LoVo (cell line): ENCODE measurements at regions not wholly inside any gene's neighbourhood (a gene's known extent, or its start where the extent isn't known, plus 50 kb on each side); places are given as distances from the start of the nearest gene placed in this dataset.
"Not testable (repeated sequence)": the region's sequence is repeated elsewhere in the genome, so short reads cannot be mapped to it uniquely, and the experiment has no call there.

ENCODE experiments used
- DNase-seq: peaks from one replicate; pipeline ENCODE4 v3.0.0-alpha.2; 2016; ENCODE audit warnings: low spot score

DNA sequence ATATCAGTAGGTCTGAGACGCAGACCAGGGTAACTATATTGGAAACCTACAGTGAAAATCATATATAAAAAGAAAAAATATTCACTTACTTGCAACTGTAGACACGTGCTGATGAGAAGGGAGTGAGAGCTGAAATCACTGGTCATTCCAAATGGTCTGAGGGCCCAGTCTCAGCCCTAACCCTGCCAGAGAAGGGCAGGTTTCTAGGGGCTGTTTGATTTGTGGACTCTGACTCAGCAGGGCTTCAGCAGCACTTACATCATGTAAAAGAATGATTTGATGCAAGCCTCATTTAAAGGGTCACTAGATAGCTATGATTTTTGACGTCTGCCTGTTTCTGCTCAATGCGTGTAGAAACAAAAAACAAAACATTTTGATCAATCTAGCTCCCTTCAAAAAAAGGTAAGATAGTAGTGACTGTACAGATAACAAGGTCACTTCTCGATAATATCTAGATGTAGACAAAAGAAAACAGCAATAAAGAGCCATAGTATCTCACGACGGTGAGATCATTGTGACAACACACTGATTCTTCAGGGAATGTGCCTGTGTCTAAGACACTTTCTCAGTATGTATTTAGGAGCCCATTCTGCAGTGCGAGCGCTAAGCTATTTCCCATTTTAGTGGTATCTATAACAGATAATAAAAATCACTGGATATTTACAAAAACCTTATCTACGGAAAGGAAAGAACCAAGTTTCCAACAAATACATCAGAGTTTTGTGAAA lies 307.2 kb downstream of the HIVEP2 start:
- DNase-seq, result no peak

DNA sequence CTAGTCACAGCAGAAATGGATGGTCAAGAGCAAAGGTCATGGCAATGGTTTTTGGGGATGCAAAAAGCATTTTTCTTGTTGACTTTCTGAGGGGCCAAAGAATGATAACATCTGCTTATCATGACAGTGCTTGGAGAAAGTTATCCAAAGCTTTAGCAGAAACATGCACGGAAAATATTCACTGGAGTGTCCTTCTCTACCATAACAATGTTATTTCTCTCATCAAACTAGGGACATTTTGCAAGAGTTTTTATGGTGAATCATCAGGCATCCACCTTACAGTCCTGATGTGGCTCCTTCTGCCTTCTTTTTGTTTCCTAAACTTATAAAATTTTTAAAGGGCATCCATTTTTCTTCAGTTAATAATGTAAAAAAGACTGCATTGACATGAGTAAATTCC lies 302.3 kb downstream of the HIVEP2 start:
- DNase-seq, result no peak

DNA sequence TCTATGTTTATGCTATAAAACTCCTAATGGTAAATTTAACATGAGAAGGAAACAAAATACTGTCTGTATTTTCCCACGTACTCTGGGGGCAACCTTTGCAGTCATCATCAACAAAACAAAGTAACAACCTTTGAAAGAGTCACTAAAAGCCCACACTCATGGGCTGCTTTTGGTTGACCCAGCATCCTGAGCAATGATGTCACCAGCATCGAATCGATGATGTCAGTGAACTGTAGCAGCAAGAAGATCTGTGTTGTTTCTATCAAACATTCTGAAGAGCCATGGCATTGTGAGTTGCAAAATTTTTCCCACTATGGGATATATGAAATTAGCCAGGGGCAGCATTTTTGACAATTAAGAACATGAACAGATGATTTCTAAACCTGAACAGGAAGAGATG lies 300.1 kb downstream of the HIVEP2 start:
- no peak for DNase-seq

DNA sequence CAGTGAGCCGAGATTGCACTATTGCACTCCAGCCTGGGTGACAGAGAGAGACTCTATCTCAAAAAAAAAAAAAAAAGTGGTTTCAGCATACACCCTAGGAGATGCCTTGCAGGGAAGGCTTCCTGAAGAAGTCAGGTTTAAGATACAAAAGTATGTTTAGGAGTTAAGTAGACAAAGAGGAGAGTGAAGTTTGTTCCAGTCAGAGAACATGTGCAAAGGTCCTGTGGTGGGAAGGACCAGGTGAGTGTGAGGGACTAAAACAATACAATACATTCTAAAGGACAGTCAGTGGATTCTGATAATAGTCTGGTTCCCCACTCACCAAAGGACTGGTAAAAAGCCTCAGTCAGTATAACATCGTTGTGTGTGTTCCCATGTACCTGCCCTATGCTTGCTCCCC lies 299.3 kb downstream of the HIVEP2 start:
- DNase-seq, result no peak

DNA sequence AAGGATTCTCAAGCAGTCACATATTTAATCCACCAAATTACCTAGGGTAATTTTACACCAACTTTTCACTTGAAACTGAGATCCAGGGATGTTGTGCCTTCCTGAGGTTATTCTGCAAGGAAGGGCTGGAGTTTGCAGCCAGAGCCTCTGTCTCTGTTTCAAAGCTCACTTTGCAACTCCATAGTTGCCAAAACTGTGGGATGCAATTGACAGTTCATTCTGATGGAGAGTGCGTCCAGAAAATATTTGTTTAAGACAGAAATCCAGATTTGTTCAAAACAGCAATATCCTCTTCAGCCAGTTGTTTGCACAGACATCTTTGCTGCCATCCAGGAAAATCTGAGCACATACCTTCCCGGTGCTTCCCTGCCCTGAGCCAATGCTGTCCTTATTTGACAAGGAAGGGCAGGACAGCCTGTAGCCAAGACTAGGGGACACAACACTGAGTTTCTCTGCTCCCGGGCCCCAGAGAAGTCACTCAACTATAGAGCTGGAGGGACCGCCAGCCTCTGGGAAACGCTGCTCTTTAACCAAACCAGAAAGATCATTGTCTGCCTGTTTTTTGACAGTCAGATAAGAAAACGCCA lies 297.4 kb downstream of the HIVEP2 start:
- DNase-seq, result no peak

DNA sequence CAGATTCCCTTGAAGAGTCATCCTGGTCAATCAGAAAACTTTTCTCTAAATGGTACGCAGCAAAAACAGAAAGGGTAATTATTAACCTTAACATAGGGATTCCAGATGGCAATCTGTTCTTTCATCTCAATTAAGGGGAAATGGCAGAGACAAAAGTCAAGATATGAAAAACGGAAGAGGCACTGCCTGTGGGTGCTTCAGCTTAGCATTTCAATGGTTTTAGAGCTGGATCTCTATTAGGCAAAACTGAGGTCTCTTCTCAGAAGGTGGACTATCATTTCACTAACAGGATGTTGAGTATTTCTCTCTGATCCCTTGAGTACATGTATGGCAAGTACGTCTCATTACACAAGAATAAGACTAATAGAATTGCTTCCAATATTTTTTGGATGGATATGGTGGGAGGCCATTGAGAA lies 296.9 kb downstream of the HIVEP2 start:
- DNase-seq, result peak; percentile 9

DNA sequence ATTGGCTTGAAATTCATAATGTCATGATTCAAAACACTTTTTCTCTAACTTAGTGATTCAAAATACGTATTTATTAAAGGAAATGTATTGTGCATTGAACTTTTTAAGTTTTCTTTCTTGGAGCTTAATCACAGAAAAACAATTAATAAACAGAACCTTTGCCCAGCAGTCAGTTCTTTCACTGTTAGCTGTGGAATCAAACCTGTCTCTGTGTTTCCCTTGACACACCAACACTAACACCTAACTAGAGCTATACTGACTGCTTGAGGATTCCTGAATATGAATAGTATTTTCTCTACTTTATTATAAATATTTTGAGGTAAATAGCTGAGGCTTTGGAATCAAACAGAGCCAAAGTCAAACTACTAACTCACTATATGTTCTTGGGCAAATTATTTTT lies 296.4 kb downstream of the HIVEP2 start:
- no peak for DNase-seq

DNA sequence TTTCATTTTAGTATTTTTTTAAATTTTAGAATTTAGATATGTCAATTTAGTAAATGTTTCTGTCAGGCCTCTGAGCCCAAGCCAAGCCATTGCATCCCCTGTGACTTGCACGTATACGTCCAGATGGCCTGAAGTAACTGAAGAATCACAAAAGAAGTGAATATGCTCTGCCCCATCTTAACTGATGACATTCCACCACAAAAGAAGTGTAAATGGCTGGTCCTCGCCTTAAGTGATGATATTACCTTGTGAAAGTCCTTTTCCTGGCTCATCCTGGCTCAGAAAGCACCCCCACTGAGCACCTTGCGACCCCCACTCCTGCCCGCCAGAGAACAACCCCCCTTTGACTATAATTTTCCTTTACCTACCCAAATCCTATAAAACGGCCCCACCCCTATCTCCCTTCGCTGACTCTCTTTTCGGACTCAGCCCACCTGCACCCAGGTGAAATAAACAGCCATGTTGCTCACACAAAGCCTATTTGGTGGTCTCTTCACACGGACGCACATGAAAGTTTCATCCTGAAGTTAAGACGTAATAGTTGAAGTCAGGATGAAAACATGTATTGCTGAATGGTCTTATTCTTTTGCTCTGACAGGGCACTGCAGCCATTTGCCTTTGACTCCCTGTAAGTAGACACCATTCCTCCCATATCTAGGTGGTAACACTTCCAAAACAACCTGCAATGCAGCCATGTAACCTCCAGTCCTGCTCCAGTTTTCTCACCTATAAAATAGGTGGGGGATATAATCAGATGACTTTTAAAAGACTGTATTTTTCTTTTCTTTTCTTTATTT lies 295.3 kb downstream of the HIVEP2 start:
- not testable (repeated sequence) for DNase-seq

DNA sequence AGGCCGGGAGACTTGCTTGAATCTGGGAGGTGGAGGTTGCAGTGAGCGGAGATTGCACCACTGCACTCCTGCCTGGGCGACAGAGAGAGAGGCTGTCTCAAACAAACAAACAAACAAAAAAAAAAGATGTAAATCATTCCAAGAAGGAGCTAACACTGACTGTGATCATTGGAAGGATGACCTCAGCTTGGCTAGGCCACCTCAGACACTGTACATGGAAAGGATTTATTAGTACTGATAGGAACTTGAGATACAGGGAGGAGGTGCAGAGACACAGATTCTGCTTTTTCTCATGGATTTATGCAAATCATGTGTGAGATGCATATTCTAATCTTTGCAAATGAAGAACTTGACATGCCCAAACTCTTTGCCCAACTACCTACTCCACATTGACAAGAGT lies 293.6 kb downstream of the HIVEP2 start:
- DNase-seq, result no peak

DNA sequence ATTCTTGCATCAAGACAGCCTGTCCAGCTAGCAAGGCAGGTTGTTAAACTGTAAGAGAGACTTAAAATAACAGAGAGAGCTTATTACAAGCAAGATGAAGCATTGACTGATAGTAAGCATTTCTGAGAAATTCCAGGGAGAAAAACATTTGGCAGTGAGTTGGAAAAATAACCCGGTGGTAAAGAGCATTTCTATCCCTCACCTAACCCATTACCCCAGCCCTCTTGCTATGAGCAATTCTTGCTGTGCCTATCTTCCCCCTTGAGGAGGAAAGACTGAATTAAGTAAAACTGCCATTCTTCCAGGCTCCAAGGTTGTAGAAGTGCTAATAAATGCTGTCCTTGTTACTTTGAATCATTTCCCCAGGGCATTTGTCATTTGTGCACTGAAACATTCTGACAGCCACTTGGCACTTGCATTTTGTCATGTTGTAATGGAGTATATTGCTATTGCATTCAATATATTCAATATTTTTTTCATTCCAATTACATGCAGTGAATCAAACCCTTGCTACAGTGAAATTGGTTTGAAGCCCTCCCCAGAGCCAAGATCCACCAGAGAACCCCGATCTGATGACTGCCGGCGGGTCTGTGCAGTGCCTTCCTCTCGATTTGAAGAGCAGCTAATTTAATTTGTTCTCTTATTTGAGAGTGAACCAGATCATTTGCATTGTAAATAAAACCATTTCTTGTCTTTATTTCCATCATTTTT lies 291.1 kb downstream of the HIVEP2 start:
- DNase-seq, result no peak

DNA sequence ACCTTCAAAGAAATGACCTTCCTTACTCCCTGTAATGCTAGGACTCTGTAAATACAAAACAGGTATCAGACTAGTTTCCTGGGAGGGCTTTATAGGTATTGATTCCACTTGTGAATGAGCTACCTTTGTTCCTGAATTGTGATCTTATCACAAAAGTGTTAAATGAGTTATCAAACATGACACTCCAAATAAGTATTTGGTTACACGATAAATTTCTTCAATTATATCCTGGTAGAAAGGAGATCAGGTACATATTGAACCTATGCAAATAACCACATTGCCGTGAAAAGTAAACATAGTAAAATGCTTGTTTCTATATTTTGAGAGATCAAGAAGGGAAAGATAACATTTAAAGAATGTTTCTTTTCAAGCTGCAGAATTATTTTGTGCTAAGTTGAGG lies 285.3 kb downstream of the HIVEP2 start:
- DNase-seq, result no peak

DNA sequence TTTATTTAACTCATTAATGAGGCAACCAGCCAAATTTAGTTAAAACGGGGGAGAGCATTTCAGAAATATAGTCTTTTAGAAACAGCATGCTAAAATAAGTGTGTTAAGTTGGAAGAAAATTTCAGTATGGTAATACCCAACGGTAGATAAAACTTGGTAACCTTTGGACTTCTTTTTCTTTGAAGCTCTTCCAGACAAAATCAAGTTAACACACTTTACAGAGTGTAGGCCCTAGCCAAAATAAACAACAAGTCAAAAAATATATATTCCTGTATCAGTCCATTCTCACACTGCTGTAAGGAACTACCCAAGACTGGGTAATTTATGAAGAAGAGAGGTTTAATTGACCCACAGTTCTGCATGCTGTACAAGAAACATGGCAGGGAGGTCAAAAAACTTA lies 279.6 kb downstream of the HIVEP2 start:
- DNase-seq, result no peak

DNA sequence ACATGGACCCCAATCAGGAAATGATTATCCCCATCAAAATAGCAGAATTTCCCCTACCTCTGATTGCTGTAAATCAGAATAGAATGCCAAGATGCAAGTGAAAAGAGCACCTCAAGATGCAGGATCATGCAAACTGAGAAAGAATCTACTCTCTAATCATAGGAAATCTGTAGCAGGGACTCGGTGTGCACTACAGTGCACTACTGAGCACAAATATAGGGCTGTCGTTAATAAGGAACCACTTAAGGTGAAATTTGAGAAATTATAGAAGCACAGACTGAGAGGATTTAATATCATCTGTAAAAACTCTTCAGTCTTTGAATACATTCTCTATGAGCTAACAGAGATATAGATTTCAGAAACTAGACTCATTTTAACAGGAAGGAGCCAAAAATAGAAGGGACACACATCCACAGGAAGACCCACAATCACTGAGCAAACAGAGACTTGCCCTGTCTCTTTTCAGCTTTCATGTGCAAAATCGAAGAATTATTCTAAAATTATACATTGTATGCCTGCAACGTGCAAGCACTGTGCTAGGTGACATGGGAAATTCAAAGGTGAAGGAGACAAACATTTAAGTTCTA lies 278.3 kb downstream of the HIVEP2 start:
- DNase-seq, result no peak

DNA sequence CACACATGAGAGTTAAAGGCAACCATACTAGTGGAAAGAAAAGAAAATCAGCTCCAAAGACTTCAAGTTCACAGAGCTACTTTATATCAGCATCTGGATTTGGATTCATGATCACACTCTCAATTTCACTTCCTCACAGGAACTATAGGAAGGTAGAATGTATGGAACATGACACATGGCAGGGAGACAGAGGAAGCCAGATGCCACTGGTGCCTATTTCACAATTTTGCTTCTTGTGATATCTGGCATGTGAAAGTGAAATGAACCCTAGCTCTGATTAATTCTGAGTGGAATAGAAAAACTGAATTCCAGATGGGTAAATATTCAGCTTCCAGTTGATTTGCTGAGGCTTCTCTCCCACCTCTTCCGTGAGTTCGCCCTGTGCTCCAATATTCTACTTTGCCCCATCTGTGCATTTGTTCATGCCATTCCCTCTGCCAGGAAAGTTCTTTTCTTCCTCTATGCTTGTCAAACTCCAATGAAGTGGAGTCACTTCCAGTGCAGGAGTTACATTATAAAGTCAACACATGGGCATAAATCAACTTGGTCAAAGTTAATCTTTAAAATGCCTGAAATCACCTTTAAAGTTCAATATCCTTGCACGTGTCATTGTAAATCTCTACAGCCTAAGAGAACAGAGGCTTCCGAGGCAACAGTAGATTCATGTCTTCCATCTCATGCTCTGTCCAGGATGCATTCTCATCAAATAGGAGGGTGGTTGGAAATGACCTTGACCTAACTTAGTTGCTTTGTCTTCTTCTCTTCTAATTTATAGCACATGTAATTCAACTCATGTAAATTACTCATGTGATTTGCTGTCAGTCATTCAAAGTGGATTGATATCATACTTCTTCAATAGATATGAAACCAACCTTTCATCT lies 275.3 kb downstream of the HIVEP2 start:
- DNase-seq, result no peak

DNA sequence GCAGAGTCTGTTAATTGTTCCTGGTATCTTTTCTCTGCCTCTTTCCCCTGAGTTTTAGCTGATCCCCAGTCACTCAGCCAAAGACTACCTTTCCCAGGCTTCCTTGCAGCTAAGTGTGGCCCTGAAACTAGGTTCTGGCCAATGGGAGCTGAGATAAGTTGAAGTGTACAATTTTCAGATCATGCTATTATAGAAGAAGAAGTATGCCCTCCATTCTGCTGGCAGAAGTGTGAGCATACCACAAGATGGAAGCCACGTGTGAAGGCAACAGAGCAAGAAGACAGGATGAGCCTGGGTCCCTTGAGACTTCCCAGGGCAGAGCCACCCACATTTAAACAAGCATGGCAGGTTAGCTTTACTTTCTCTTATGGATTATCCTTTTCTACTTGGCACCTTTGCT lies 273.2 kb downstream of the HIVEP2 start:
- no peak for DNase-seq

DNA sequence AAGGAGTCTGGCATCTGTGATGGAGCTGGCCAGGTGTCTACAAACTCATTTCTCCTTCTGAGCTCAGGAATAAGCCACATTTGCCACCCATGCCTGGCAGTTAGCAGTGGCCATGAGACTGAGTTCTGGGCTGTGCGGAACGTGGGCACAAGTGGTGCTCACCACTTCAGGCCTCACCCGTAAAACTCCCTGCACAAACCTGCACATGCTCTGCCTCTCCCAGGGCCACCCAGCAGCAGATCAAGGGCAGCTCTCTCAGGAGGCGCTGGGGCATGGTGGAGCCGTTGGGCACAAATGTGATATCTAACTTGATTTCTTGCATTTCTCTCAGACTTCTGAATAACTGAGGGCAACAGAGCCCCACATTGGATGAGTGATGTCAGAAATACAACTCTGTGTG lies 269.5 kb downstream of the HIVEP2 start:
- no peak for DNase-seq

DNA sequence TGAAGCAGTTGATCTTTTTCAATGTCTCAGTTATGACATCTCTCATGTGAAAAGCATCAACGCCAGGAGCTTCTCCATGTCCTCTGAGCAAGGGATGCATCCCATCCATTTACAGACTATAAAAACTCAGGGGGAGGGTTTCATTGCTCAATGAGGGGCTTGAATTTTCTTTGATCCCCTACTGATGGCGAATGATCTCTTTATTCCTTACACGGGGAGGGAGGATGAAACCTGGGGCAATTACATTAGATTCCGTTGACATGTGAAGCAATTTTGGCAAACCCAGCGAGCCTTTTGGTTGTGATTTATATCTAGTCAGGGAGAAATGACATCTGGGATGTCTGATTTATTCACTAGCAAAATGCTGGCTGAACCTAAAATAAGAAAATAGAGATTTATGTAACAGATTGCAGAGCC lies 268.9 kb downstream of the HIVEP2 start:
- DNase-seq, result no peak

DNA sequence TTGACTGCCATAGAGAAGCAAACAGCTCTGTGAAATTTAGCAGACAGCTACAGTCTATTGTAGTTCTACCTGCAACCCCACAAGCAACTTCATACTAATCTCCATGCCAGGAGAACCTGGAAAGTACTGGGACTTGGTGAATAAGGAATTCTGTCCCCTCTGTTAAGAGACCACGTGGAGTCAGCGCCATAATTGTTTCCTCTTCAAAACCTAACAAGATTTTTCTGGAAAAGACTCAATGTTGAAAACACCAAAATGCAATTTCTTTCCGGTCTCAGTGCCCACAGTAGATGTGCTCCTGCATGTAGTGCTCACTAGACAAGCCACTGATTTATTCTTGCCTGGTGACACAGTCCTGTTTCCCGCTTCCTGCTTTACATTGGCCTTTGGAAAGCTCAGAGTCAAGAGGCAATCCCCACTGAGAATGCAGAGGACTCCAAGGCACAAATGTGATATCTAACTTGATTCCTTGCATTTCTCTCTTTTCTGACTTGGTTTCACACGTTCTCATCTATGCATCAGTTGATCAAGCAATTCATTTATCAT lies 268.3 kb downstream of the HIVEP2 start:
- no peak for DNase-seq

DNA sequence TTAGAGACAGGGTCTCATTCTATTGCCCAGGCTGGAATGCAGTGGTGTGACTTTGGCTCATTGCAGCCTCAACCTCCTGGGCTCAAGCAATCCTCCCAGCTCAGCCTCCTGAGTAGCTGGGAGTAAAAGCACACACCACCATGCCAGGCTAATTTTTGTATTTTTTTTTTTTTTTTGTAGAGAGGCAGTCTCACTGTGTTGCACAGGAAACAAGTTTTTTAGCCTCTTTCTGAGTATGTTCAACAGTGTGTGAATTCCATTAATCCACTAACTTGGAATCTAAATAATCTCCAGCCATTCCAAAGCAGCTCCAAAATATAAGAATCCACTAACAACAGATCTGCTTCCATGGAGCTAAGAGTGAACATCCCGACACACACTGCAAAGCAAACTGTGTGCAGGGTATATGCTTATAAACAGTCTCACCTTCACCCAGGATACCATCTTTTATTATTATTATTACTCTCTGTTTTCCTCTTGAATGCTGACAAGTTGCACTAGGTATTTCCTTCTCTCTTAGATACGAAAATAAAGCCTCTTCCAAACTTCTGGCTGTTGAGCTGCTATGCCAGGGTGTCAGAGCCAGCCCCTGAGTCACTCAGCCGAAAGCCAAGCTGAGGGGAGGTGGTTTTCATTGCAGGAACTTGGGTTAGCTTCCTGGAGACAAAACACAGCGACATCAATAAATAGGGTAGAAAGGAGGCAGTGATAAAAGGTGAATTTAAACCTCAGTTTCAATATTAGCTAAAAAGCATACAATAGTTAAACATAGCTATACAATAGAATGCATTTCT lies 264.9 kb downstream of the HIVEP2 start:
- DNase-seq, result no peak

DNA sequence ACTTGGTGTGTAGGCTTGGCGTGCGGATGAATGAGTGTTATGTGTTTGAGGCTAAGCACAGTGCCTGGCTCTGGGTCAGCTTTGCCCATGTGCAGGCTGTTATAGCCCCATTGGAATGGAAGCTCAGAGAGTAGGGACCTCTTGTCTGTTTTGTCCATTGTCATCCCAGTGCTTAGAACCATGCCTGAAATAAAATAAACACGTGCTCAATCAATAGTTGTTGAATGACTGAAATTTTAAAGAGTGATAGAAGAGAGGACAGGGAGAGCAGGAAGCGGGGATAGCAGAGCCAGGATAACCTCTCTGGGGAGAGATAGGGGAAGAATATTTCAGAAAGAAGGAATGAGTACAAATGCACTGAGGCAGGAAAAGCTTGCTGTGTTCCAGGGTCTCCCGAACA lies 263.9 kb downstream of the HIVEP2 start:
- no peak for DNase-seq
